WTC11 (cell line): ENCODE measurements at regions not wholly inside any gene's neighbourhood (a gene's known extent, or its start where the extent isn't known, plus 50 kb on each side); places are given as distances from the start of the nearest gene placed in this dataset.

Source experiments
- ATAC-seq: fragments of 200-7000 bp; cut with Tn5 transposase; 2 replicates; pipeline ENCODE4 v1.10.0; 2021; ENCODE audit warnings: mild to moderate bottlenecking, moderate library complexity
- CTCF ChIA-PET: fragments of 300-600 bp; sonication (Branson Sonifier 250); formaldehyde crosslinking; loops from one replicate; lab custom pipeline; 2021; ENCODE audit warnings: antibody characterized with exemption; lab: Charles Lee
- POLR2A ChIA-PET: fragments of 350-600 bp; sonication (Branson Sonifier 250); formaldehyde crosslinking; loops from one replicate; lab custom pipeline; 2021; ENCODE audit warnings: antibody characterized with exemption; lab: Charles Lee
- DNase-seq: peaks from one replicate; pipeline ENCODE4 v3.0.0; 2021; ENCODE audit warnings: low spot score
- H3K27ac Mint-ChIP-seq: 2 replicates; pipeline ENCODE4 v1.8.0; 2021; ENCODE audit warnings: mixed read lengths
- H3K27me3 Mint-ChIP-seq: 2 replicates; pipeline ENCODE4 v1.8.0; 2021; ENCODE audit warnings: low read depth, mild to moderate bottlenecking, moderate library complexity, mixed read lengths
- H3K36me3 Mint-ChIP-seq: 2 replicates; pipeline ENCODE4 v1.8.0; 2021; ENCODE audit warnings: mixed read lengths
- H3K4me1 Mint-ChIP-seq: 2 replicates; pipeline ENCODE4 v1.8.0; 2022; ENCODE audit warnings: mixed read lengths
- H3K4me3 Mint-ChIP-seq: 2 replicates; pipeline ENCODE4 v1.8.0; 2021; ENCODE audit warnings: mild to moderate bottlenecking, moderate library complexity, mixed read lengths
- H3K9me3 Mint-ChIP-seq: 2 replicates; pipeline ENCODE4 v1.8.0; 2021; ENCODE audit warnings: mixed read lengths
- CREB1 ChIP-seq: sonication (generic); formaldehyde crosslinking; IDR thresholded peaks from 2 replicates; pipeline ENCODE4 v1.8.0; 2023; ENCODE audit warnings: mild to moderate bottlenecking, missing genetic modification reagents
- CREM ChIP-seq: sonication (generic); formaldehyde crosslinking; IDR thresholded peaks from 2 replicates; pipeline ENCODE4 v1.8.1; 2022; ENCODE audit warnings: mild to moderate bottlenecking, missing genetic modification reagents, moderate library complexity
- ESRRA ChIP-seq: sonication (generic); formaldehyde crosslinking; IDR thresholded peaks from 2 replicates; pipeline ENCODE4 v1.8.1; 2022; ENCODE audit warnings: mild to moderate bottlenecking, missing genetic modification reagents, borderline replicate concordance
- JAZF1 ChIP-seq: fragments of 250-450 bp; sonication (Bioruptor Pico); IDR thresholded peaks from 2 replicates; pipeline ENCODE4 v1.9.0; 2021; ENCODE audit warnings: moderate library complexity, mild to moderate bottlenecking, inconsistent platforms
- KAT7 ChIP-seq: sonication (generic); formaldehyde crosslinking; IDR thresholded peaks from 2 replicates; pipeline ENCODE4 v1.8.1; 2023; ENCODE audit warnings: missing genetic modification reagents, mild to moderate bottlenecking, borderline replicate concordance
- RELA ChIP-seq: sonication (generic); formaldehyde crosslinking; IDR thresholded peaks from 2 replicates; pipeline ENCODE4 v1.8.1; 2022; ENCODE audit warnings: missing genetic modification reagents, mild to moderate bottlenecking, borderline replicate concordance
- RORB ChIP-seq: fragments of 250-450 bp; sonication (Bioruptor Pico); IDR thresholded peaks from 2 replicates; pipeline ENCODE4 v1.9.0; 2021; ENCODE audit warnings: mild to moderate bottlenecking
- TEAD1 ChIP-seq: sonication (generic); formaldehyde crosslinking; IDR thresholded peaks from 2 replicates; pipeline ENCODE4 v1.8.0; 2022; ENCODE audit warnings: mild to moderate bottlenecking, missing genetic modification reagents
- TEAD4 ChIP-seq: sonication (generic); formaldehyde crosslinking; IDR thresholded peaks from 2 replicates; pipeline ENCODE4 v1.8.0; 2022; ENCODE audit warnings: mild to moderate bottlenecking, missing genetic modification reagents
- ZNF219 ChIP-seq: sonication (generic); formaldehyde crosslinking; IDR thresholded peaks from 2 replicates; pipeline ENCODE4 v1.8.0; 2023; ENCODE audit warnings: missing genetic modification reagents, mild to moderate bottlenecking, borderline replicate concordance
- ZNF396 ChIP-seq: fragments of 250-450 bp; sonication (Bioruptor Pico); IDR thresholded peaks from 2 replicates; pipeline ENCODE4 v1.8.0; 2021; ENCODE audit warnings: mild to moderate bottlenecking, moderate library complexity, borderline replicate concordance
- ZNF416 ChIP-seq: fragments of 250-450 bp; sonication (Bioruptor Pico); IDR thresholded peaks from 2 replicates; pipeline ENCODE4 v1.9.0; 2021; ENCODE audit warnings: mild to moderate bottlenecking, inconsistent platforms
- TF ChIP-seq, protein P1 (sequence below): sonication (generic); formaldehyde crosslinking; IDR thresholded peaks from 2 replicates; pipeline ENCODE4 v1.8.1; 2022; ENCODE audit warnings: mild to moderate bottlenecking, missing genetic modification reagents, moderate library complexity, borderline replicate concordance
- TF ChIP-seq, protein P2 (sequence below): fragments of 250-450 bp; sonication (Bioruptor Pico); conservative IDR thresholded peaks from 2 replicates; pipeline ENCODE4 v1.9.0; 2021; ENCODE audit warnings: mild to moderate bottlenecking
- TF ChIP-seq, protein P3 (sequence below): fragments of 250-450 bp; sonication (Bioruptor Pico); IDR thresholded peaks from 2 replicates; pipeline ENCODE4 v1.9.0; 2021; ENCODE audit warnings: moderate library complexity, mild to moderate bottlenecking, inconsistent platforms, borderline replicate concordance
- TF ChIP-seq, protein P4 (sequence below): sonication (generic); formaldehyde crosslinking; IDR thresholded peaks from 2 replicates; pipeline ENCODE4 v1.8.1; 2023; ENCODE audit warnings: mild to moderate bottlenecking, missing genetic modification reagents
- TF ChIP-seq, protein P5 (sequence below): sonication (generic); formaldehyde crosslinking; IDR thresholded peaks from 2 replicates; pipeline ENCODE4 v1.8.1; 2023; ENCODE audit warnings: mild to moderate bottlenecking, missing genetic modification reagents, moderate library complexity
- TF ChIP-seq, protein P6 (sequence below): sonication (generic); formaldehyde crosslinking; IDR thresholded peaks from 2 replicates; pipeline ENCODE4 v1.8.1; 2023; ENCODE audit warnings: mild to moderate bottlenecking, moderate library complexity, missing genetic modification reagents
- TF ChIP-seq, protein P7 (sequence below): fragments of 200-600 bp; IDR thresholded peaks from 2 replicates; pipeline ENCODE4 v1.8.0; 2022; ENCODE audit warnings: antibody characterized with exemption

DNA sequence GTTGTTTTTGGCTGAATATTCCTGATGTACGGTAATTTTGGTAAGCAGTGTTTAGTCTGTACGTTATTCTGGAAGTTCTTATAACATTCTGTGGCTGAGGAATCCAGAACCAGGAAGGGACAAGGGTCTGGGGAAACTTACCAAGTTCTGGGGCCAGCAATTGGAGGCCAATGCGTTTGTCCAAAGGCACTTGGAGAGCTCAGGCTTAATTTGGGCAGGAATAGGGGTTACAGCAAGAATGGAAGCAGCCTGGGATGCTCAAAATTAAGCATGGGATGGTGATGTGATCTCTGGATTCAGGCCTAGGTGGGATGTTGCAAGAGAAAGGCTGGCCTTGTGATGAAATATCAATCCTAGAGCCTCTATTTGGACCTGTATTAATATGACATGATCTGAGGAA, 235.2 kb upstream of the NOX3 start:
- CTCF ChIA-PET = no interaction called here

DNA sequence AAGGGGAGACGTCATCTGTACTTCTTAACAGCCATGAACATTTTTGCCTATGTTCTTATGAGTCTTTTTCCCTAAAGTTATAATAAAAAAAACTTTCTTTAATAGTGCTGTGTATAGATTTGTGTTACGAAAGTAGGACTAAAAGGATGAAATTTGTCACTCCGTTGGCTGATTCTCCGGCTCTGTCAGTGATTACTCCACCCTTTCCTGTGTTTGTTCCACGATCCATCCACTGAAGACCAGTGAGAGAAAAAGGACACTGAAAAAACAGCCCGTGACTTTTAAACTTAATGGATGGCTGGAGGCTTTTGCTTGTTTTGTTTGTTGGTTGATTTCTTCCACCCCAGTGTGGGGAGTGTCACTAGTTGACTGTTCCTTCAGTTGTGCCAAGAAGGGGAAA, 232.0 kb upstream of the NOX3 start:
- Mint-ChIP-seq H3K4me1 (peaks cover 16% of the 10 kb centered on the region), H3K27me3 (no peaks in the 10 kb centered on the region), H3K9me3 (peaks cover 8% of the 10 kb centered on the region; the same call in 1 of the 2 replicates), H3K36me3 (no peaks in the 10 kb centered on the region), H3K4me3 (no peak overlapping the region), H3K27ac (no peak overlapping the region)
- ChIA-PET CTCF (no interaction called here), POLR2A (no interaction called here)
- ATAC-seq = no peak
- no peak for DNase-seq
- TF ChIP-seq ZNF219 (CRISPR knock-in tag) = no peak
- TF ChIP-seq TEAD4 (CRISPR knock-in tag) = no peak
- TF ChIP-seq, protein P1, sequence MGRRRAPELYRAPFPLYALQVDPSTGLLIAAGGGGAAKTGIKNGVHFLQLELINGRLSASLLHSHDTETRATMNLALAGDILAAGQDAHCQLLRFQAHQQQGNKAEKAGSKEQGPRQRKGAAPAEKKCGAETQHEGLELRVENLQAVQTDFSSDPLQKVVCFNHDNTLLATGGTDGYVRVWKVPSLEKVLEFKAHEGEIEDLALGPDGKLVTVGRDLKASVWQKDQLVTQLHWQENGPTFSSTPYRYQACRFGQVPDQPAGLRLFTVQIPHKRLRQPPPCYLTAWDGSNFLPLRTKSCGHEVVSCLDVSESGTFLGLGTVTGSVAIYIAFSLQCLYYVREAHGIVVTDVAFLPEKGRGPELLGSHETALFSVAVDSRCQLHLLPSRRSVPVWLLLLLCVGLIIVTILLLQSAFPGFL (CRISPR knock-in tag) = no peak
- no peak for TF ChIP-seq ESRRA (CRISPR knock-in tag)
- no peak for TF ChIP-seq ZNF396
- TF ChIP-seq, protein P2, sequence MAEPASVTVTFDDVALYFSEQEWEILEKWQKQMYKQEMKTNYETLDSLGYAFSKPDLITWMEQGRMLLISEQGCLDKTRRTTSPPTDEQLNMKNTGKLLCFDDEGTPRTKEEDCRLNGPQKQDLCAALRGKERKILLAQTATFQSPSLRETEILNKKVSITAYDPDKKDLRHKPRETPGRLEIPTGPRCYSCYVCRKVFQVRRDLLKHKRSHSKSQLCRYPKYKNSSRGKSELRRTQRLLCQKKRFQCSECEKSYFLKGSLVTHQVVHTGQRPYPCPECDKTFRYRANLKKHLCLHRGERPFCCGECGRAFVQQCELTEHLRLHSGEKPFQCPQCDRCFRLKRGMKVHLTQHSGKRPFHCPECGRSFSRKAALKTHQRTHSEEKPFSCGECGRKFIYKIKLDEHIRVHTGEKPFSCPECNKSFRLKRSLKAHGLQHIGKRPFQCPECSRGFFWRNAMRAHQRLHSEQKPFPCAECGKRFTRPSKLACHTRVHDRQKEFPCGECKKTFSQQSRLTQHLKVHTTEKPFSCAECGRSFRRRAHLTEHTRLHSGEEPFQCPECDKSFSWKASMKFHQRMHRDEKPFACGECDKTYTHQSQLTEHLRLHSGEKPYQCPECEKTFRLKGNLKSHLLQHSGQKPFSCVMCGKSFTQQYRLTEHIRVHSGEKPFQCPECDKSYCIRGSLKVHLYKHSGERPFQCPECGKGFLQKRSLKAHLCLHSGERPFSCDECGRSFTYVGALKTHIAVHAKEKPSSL = no peak
- TF ChIP-seq CREB1 (CRISPR knock-in tag) = no peak
- no peak for TF ChIP-seq ZNF416 (CRISPR knock-in tag)

More for the DNA sequence above, 235.2 kb upstream of the NOX3 start:
- no peak overlapping the region for H3K27ac Mint-ChIP-seq
- no peak for ATAC-seq
- TF ChIP-seq JAZF1 (no peak), RORB (CRISPR knock-in tag) (no peak)
- TF ChIP-seq, protein P3, sequence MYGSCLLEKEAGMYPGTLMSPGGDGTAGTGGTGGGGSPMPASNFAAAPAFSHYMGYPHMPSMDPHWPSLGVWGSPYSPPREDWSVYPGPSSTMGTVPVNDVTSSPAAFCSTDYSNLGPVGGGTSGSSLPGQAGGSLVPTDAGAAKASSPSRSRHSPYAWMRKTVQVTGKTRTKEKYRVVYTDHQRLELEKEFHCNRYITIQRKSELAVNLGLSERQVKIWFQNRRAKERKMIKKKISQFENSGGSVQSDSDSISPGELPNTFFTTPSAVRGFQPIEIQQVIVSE (CRISPR knock-in tag) = no peak
- TF ChIP-seq, protein P4, sequence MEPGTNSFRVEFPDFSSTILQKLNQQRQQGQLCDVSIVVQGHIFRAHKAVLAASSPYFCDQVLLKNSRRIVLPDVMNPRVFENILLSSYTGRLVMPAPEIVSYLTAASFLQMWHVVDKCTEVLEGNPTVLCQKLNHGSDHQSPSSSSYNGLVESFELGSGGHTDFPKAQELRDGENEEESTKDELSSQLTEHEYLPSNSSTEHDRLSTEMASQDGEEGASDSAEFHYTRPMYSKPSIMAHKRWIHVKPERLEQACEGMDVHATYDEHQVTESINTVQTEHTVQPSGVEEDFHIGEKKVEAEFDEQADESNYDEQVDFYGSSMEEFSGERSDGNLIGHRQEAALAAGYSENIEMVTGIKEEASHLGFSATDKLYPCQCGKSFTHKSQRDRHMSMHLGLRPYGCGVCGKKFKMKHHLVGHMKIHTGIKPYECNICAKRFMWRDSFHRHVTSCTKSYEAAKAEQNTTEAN (CRISPR knock-in tag) = no peak
- TF ChIP-seq, protein P5, sequence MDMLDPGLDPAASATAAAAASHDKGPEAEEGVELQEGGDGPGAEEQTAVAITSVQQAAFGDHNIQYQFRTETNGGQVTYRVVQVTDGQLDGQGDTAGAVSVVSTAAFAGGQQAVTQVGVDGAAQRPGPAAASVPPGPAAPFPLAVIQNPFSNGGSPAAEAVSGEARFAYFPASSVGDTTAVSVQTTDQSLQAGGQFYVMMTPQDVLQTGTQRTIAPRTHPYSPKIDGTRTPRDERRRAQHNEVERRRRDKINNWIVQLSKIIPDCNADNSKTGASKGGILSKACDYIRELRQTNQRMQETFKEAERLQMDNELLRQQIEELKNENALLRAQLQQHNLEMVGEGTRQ (CRISPR knock-in tag) = no peak
- TF ChIP-seq, all 79 proteins: peak for 0
- H3K36me3 Mint-ChIP-seq = no peaks in the 10 kb centered on the region
- no peak for DNase-seq
- peaks cover 8% of the 10 kb centered on the region; the same call in 1 of the 2 replicates for H3K9me3 Mint-ChIP-seq
- POLR2A ChIA-PET = no interaction called here
- H3K4me1 Mint-ChIP-seq = no peaks in the 10 kb centered on the region
- H3K4me3 Mint-ChIP-seq = no peak overlapping the region
- H3K27me3 Mint-ChIP-seq = no peaks in the 10 kb centered on the region

DNA sequence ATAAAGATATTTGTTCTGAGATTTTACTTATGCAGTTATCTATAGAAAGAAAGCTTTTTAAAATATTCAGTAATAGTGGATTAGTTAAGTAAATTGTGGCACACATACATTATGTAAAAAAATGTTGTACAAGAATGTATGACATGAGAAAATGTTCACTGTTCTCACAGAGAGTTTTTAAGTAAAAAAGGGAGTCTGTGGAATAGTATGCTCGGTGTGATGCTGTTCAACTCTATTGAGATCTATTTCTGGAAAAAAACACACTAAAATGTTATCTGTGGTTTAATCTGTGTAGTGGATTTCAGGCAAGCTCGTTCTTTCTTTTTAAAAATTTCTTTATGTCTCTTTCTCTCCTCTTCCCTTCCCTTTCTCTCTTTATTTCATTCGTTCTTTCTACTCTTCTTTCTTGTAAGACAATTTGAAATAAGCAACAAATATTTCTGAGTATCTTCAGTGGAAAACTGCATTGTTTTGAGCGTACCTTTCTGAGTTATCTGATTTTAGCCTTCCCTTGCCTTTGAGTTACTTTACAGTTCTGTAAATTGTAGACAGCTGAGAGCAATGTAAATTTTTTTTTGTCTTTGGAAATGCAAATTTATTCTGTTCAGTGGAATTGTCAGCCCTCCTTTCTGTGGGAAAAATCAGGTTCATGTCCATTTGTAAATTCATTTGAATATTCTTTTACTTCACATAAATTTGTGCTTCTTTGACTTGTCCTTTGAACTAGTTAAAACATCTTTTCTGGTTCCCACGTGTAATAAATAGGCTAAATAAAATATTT, 229.0 kb upstream of the NOX3 start:
- H3K27ac Mint-ChIP-seq = no peak overlapping the region
- H3K4me1 Mint-ChIP-seq = peaks cover 23% of the 10 kb centered on the region
- H3K4me3 Mint-ChIP-seq = no peak overlapping the region
- H3K36me3 Mint-ChIP-seq = no peaks in the 10 kb centered on the region
- DNase-seq (no peak), ATAC-seq (no peak)
- no peaks in the 10 kb centered on the region for H3K27me3 Mint-ChIP-seq
- POLR2A ChIA-PET = no interaction called here
- peaks cover 8% of the 10 kb centered on the region; the same call in 1 of the 2 replicates for H3K9me3 Mint-ChIP-seq
- CTCF ChIA-PET = no interaction called here
- TF ChIP-seq TEAD1 (CRISPR knock-in tag) (no peak), RELA (no peak), CREM (no peak), KAT7 (no peak)
- TF ChIP-seq, protein P6, sequence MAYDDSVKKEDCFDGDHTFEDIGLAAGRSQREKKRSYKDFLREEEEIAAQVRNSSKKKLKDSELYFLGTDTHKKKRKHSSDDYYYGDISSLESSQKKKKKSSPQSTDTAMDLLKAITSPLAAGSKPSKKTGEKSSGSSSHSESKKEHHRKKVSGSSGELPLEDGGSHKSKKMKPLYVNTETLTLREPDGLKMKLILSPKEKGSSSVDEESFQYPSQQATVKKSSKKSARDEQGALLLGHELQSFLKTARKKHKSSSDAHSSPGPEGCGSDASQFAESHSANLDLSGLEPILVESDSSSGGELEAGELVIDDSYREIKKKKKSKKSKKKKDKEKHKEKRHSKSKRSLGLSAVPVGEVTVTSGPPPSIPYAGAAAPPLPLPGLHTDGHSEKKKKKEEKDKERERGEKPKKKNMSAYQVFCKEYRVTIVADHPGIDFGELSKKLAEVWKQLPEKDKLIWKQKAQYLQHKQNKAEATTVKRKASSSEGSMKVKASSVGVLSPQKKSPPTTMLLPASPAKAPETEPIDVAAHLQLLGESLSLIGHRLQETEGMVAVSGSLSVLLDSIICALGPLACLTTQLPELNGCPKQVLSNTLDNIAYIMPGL = no peak
- TF ChIP-seq, protein P7, sequence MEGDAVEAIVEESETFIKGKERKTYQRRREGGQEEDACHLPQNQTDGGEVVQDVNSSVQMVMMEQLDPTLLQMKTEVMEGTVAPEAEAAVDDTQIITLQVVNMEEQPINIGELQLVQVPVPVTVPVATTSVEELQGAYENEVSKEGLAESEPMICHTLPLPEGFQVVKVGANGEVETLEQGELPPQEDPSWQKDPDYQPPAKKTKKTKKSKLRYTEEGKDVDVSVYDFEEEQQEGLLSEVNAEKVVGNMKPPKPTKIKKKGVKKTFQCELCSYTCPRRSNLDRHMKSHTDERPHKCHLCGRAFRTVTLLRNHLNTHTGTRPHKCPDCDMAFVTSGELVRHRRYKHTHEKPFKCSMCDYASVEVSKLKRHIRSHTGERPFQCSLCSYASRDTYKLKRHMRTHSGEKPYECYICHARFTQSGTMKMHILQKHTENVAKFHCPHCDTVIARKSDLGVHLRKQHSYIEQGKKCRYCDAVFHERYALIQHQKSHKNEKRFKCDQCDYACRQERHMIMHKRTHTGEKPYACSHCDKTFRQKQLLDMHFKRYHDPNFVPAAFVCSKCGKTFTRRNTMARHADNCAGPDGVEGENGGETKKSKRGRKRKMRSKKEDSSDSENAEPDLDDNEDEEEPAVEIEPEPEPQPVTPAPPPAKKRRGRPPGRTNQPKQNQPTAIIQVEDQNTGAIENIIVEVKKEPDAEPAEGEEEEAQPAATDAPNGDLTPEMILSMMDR = no peak
